ENCODE measurements at regions not wholly inside any gene's neighbourhood (a gene's known extent, or its start where the extent isn't known, plus 50 kb on each side); places are given as distances from the start of the nearest gene placed in this dataset.

DNA sequence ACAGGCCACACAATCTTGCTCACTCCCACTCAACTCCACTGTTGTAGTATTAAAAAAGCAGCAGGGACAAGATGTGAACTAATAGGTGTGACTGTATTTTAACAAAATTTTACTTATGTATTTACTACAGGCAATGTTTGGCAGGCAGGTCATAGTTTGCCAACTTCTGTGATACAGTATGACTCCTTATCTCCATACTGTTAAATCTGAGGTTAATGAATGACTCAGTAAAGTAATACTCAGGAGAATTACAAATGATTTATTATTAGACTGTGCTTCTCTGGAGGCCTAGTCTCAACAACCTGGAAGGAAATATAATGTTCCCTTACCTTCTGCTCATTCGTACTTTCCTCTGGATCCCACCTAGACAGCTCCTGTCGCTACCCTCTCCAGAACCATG is 258.6 kb upstream of the KCNMB2 start:
- TF ChIP-seq, protein P1, sequence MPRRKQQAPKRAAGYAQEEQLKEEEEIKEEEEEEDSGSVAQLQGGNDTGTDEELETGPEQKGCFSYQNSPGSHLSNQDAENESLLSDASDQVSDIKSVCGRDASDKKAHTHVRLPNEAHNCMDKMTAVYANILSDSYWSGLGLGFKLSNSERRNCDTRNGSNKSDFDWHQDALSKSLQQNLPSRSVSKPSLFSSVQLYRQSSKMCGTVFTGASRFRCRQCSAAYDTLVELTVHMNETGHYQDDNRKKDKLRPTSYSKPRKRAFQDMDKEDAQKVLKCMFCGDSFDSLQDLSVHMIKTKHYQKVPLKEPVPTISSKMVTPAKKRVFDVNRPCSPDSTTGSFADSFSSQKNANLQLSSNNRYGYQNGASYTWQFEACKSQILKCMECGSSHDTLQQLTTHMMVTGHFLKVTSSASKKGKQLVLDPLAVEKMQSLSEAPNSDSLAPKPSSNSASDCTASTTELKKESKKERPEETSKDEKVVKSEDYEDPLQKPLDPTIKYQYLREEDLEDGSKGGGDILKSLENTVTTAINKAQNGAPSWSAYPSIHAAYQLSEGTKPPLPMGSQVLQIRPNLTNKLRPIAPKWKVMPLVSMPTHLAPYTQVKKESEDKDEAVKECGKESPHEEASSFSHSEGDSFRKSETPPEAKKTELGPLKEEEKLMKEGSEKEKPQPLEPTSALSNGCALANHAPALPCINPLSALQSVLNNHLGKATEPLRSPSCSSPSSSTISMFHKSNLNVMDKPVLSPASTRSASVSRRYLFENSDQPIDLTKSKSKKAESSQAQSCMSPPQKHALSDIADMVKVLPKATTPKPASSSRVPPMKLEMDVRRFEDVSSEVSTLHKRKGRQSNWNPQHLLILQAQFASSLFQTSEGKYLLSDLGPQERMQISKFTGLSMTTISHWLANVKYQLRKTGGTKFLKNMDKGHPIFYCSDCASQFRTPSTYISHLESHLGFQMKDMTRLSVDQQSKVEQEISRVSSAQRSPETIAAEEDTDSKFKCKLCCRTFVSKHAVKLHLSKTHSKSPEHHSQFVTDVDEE (CRISPR knock-in tag; IDR thresholded peaks at IDR 0.05) = no peak
- no peak for TF ChIP-seq ZNF8 (CRISPR knock-in tag; IDR thresholded peaks at IDR 0.05)
- peak; percentile 58; the same call in 1 of the 2 replicates for TF ChIP-seq ZFP3 (CRISPR knock-in tag; IDR thresholded peaks at IDR 0.05)
- no peak for TF ChIP-seq ARNTL (CRISPR knock-in tag; IDR thresholded peaks at IDR 0.05; ENCODE audit: borderline replicate concordance, low read depth)
- no peak for TF ChIP-seq PPARA (CRISPR knock-in tag; IDR thresholded peaks at IDR 0.05; ENCODE audit: borderline replicate concordance)
- TF ChIP-seq, protein P2, sequence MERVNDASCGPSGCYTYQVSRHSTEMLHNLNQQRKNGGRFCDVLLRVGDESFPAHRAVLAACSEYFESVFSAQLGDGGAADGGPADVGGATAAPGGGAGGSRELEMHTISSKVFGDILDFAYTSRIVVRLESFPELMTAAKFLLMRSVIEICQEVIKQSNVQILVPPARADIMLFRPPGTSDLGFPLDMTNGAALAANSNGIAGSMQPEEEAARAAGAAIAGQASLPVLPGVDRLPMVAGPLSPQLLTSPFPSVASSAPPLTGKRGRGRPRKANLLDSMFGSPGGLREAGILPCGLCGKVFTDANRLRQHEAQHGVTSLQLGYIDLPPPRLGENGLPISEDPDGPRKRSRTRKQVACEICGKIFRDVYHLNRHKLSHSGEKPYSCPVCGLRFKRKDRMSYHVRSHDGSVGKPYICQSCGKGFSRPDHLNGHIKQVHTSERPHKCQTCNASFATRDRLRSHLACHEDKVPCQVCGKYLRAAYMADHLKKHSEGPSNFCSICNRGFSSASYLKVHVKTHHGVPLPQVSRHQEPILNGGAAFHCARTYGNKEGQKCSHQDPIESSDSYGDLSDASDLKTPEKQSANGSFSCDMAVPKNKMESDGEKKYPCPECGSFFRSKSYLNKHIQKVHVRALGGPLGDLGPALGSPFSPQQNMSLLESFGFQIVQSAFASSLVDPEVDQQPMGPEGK (CRISPR knock-in tag; IDR thresholded peaks at IDR 0.05; ENCODE audit: borderline replicate concordance) = no peak

Data from SK-N-SH treated with all-trans-retinoic acid at 6 μM for 48 hours (cell line).